Astrocyte of the spinal cord (primary cell): ENCODE measurements at regions not wholly inside any gene's neighbourhood (a gene's known extent, or its start where the extent isn't known, plus 50 kb on each side); places are given as distances from the start of the nearest gene placed in this dataset.

ENCODE experiments used
- DNase-seq: peaks from one replicate; pipeline ENCODE4 v3.0.0; 2011; ENCODE audit warnings: low read depth, low spot score
- H3K4me3 ChIP-seq: 2 replicates; pipeline ENCODE4 v1.5.1; 2011; ENCODE audit warnings: low read depth, mild to moderate bottlenecking, low read length, moderate library complexity
- CTCF ChIP-seq: IDR thresholded peaks from 2 replicates; pipeline ENCODE4 v1.5.1; 2012; ENCODE audit warnings: low read depth, mild to moderate bottlenecking, low read length, inconsistent platforms
- in situ Hi-C: cut with HindIII; loops from 2 replicates; pipeline ENCODE4 v1.10.0; 2017; ENCODE audit warnings: low sequenced_read_pairs

DNA sequence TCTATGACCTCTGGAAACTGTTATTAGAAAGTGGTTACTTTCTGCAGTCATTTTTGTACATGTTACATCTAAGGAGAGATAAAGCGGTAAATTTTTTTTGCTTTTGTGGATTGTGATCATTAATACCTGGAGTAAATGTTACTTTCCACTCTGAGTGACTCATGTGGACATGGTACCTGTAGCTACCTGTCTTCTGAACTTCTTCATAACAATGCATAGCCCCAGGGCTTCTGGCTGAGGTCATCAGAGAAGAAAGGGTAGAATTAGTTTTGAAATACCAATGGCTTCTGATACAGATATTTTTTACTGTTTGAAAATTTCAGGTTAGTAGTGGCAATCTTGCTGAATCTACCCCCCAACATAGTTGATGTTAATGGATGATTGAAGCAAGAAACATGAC, 489.3 kb downstream of the RWDD3 start:
- DNase-seq: no peak
- TF ChIP-seq CTCF: no peak

GRCh38 chr1:95728841-95729240, 494.8 kb downstream of the RWDD3 start:
- in situ Hi-C loops: no loop called here
- no peak for DNase-seq
- TF ChIP-seq CTCF: no peak
- no peak overlapping the region for H3K4me3 ChIP-seq

More for the DNA sequence above, 489.3 kb downstream of the RWDD3 start:
- H3K4me3 ChIP-seq: no peak overlapping the region
- in situ Hi-C loops: no loop called here

GRCh38 chr1:95730986-95731385, 497.0 kb downstream of the RWDD3 start:
- no peak for TF ChIP-seq CTCF
- in situ Hi-C loops: no loop called here
- H3K4me3 ChIP-seq: no peak overlapping the region
- DNase-seq: no peak

DNA sequence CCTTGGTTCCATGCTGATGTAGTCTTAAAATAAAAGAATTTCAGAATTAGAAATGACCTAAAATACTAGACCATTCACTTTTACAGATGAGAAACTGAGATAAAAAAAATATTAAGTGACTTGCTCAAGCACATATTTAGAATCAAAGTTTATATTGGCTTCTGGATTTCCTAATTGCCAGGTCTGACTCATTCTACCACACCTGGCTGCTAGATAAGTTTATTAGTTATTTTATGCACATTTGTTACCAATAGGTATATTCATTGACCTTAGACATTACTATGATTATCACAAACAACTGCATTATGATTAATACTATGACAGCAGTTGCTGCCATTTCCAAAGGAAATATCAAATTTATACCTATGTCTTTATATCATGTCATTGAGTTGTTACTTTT, 497.5 kb downstream of the RWDD3 start:
- no peak overlapping the region for H3K4me3 ChIP-seq
- in situ Hi-C loops: no loop called here
- DNase-seq: no peak
- no peak for TF ChIP-seq CTCF

DNA sequence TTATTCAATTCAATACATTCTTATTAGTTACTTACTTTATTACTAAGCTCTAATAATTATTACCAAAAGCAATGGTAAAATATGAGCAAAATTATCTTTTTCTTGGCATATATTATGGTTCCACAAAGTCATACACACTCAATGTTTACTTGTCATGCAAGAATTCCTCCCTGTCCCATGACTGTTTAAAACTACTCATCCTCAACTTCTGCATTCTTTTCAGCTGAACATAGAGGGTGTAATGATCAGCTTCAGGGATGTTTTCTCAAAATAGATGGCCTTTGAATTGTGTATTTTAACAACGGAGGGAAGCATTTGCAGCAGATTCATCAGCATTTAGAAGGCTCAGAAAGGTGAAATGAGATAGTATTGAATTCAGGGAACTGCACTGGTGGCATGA, 499.0 kb downstream of the RWDD3 start:
- in situ Hi-C loops: no loop called here

GRCh38 chr1:95733671-95734070, 499.7 kb downstream of the RWDD3 start:
- no peak for TF ChIP-seq CTCF
- in situ Hi-C loops: no loop called here
- no peak for DNase-seq
- no peak overlapping the region for H3K4me3 ChIP-seq

More for the DNA sequence above, 499.0 kb downstream of the RWDD3 start:
- DNase-seq: no peak
- TF ChIP-seq CTCF: no peak
- H3K4me3 ChIP-seq: no peak overlapping the region

DNA sequence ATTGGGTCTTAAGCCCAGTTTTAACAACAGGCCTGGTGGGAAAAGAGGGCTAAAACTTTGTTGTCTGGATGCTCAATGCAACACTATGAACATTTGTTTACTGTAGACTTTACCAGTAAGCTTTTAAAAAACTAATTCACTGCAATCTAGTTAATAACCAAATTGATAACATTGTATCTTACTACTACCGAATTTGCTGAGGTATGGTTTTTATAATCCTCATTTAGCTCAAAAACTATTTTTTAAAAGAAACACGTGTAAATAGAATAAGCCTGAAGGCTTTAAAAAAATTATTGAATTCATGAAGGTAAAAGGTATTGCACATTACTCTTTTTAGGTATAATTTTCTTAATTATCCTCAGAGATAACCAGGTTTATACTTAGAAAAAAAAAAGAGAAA, 500.6 kb downstream of the RWDD3 start:
- DNase-seq: no peak
- TF ChIP-seq CTCF: no peak
- no peak overlapping the region for H3K4me3 ChIP-seq
- in situ Hi-C loops: no loop called here
